ENCODE measurements at regions not wholly inside any gene's neighbourhood (a gene's known extent, or its start where the extent isn't known, plus 50 kb on each side); places are given as distances from the start of the nearest gene placed in this dataset.

DNA sequence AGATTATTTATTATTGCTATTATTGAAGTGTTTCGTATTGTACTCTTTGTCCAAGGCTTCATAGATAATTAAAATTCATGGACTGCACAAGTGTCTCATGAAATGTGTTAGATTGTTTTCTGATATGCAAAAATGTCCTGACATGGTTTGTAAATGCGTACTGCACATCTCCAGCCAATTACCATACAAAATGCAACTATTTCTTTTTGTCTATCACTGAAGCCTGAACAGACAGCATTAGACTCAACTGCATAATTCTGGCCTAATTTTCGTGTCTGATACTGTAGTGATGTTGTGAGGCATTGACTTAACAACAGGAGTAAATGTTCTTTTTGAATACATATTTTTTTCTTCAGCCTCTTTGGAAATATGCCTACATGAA lies 498.2 kb upstream of the CD180 start:
- H3K4me1 Mint-ChIP-seq: no peaks in the 10 kb centered on the region
- no peak overlapping the region for H3K27ac Mint-ChIP-seq
- DNase-seq (no peak), ATAC-seq (ENCODE audit: low read depth) (no peak)
- intact Hi-C loops (cut with micrococcal nuclease): no loop called here
- no peaks in the 10 kb centered on the region for H3K36me3 Mint-ChIP-seq (ENCODE audit: low read depth)
- H3K27me3 Mint-ChIP-seq: peaks cover 2% of the 10 kb centered on the region
- H3K4me3 Mint-ChIP-seq: no peak overlapping the region
- TF ChIP-seq, protein P1, sequence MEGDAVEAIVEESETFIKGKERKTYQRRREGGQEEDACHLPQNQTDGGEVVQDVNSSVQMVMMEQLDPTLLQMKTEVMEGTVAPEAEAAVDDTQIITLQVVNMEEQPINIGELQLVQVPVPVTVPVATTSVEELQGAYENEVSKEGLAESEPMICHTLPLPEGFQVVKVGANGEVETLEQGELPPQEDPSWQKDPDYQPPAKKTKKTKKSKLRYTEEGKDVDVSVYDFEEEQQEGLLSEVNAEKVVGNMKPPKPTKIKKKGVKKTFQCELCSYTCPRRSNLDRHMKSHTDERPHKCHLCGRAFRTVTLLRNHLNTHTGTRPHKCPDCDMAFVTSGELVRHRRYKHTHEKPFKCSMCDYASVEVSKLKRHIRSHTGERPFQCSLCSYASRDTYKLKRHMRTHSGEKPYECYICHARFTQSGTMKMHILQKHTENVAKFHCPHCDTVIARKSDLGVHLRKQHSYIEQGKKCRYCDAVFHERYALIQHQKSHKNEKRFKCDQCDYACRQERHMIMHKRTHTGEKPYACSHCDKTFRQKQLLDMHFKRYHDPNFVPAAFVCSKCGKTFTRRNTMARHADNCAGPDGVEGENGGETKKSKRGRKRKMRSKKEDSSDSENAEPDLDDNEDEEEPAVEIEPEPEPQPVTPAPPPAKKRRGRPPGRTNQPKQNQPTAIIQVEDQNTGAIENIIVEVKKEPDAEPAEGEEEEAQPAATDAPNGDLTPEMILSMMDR (IDR thresholded peaks at IDR 0.05): no peak
- H3K9me3 Mint-ChIP-seq: no peaks in the 10 kb centered on the region
- CTCF ChIA-PET: no interaction called here
- POLR2A ChIA-PET: no interaction called here

DNA sequence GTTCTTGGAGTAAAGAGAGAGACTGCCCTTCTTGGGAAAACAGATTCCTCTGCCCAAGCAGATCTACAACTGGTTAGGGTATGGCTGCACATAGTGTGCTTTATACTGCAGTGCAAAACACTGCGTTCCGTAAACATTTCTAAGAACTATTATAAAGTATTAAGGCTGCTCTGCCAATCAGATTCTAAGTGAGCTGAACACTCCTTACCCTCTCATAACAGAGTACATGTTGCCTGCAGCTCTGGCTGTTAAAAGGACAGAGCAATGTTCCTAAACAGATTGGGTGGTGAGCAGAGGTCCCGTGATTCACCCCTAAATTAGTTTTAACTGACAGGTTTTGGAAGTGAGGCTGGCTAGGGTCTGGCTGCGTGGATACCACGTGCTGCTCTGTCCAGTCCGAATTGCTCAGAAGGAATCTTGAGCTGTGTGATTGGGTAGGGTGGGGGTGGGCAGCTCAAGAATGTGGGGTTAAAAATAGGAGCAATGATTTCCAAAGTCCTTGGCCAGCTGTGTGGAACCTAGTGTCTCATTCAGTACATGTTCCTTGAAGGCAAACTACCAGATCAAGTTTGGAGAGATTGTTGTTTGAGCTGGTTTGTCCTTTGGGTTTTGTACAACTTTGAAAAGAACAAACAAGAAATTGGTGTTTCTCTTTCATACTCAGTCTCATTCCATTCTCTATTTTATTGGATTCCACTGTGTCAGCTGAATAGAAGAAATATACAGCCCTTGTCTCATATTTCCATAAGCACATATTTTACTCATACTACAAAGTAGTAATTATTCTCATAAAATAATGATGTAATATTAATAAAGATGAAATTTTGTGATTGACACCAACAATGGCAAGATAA lies 497.6 kb upstream of the CD180 start:
- intact Hi-C loops (cut with micrococcal nuclease): no loop called here
- Mint-ChIP-seq H3K36me3 (ENCODE audit: low read depth) (no peaks in the 10 kb centered on the region), H3K9me3 (no peaks in the 10 kb centered on the region), H3K4me1 (no peaks in the 10 kb centered on the region), H3K27me3 (peaks cover 2% of the 10 kb centered on the region), H3K4me3 (no peak overlapping the region), H3K27ac (no peak overlapping the region)
- TF ChIP-seq, protein P1 (IDR thresholded peaks at IDR 0.05): no peak
- CTCF ChIA-PET: no interaction called here
- ATAC-seq (ENCODE audit: low read depth): no peak
- DNase-seq: no peak
- POLR2A ChIA-PET: no interaction called here

DNA sequence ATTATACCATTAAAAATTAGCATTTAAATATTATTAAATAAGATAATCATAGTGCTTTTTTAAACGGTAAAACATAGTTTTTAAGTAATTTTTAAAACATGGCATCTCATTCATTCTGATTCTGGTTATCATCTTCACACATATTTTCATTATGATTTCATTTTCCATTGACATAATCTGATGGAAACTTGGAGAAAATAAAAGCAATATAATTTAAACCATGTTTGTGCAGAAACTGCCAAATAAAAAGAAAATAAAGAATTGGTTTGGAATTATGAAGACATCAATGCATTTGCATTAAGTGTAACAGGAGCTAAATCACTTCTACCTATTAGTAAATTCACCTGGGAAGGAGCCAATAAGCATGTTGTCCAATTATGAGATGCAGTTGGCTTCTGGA lies 490.1 kb upstream of the CD180 start:
- DNase-seq (no peak), ATAC-seq (ENCODE audit: low read depth) (no peak)
- H3K27ac Mint-ChIP-seq: no peak overlapping the region
- ChIA-PET POLR2A (no interaction called here), CTCF (no interaction called here)
- intact Hi-C loops (cut with micrococcal nuclease): no loop called here
- TF ChIP-seq, protein P1 (IDR thresholded peaks at IDR 0.05): no peak
- H3K4me3 Mint-ChIP-seq: no peak overlapping the region
- peaks cover 3% of the 10 kb centered on the region for H3K27me3 Mint-ChIP-seq
- no peaks in the 10 kb centered on the region for H3K4me1 Mint-ChIP-seq
- no peaks in the 10 kb centered on the region for H3K9me3 Mint-ChIP-seq
- no peaks in the 10 kb centered on the region for H3K36me3 Mint-ChIP-seq (ENCODE audit: low read depth)

DNA sequence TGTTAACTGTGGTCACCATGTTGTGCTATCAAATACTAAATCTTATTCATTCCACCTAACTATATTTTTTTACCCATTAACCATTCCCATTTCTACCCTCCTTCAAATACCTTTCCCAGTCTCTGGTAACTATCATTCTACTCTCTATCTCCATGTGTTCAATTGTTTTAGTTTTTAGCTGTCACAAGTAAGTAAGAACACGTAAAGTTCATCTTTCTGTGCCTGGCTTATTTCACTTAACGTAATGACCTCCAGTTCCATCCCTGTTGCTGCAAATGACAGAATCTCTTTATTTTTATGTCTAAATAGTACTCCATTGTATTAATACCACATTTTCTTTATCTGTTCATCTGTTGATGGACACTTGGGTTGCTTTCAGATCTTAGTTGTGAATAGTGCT lies 485.1 kb upstream of the CD180 start:
- TF ChIP-seq, protein P1 (IDR thresholded peaks at IDR 0.05): no peak
- DNase-seq (no peak), ATAC-seq (ENCODE audit: low read depth) (no peak)
- ChIA-PET CTCF (no interaction called here), POLR2A (no interaction called here)
- Mint-ChIP-seq H3K9me3 (no peaks in the 10 kb centered on the region), H3K4me3 (no peak overlapping the region), H3K27ac (no peak overlapping the region), H3K27me3 (peaks cover 3% of the 10 kb centered on the region), H3K36me3 (ENCODE audit: low read depth) (no peaks in the 10 kb centered on the region), H3K4me1 (no peaks in the 10 kb centered on the region)
- intact Hi-C loops (cut with micrococcal nuclease): no loop called here

DNA sequence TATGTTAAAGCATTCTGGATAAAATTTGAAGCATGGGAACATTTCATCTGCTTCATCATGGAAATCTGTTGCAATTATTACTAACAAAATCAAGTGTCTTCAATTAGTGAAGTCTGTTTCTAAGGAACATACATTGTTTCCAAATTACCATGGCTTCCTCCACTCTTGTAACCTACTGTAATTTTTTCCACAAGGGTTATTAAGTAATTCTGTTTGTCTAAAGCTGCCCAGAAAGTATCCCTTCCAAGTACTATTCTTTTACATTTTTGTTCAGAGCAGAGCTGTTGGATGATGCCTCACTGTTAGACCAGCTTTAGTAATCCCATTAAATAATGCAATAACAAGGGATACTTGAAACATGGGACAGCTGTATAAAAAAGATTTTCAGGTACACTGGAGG lies 483.5 kb upstream of the CD180 start:
- no peaks in the 10 kb centered on the region for H3K27me3 Mint-ChIP-seq
- H3K36me3 Mint-ChIP-seq (ENCODE audit: low read depth): no peaks in the 10 kb centered on the region
- intact Hi-C loops (cut with micrococcal nuclease): no loop called here
- TF ChIP-seq, protein P1 (IDR thresholded peaks at IDR 0.05): no peak
- no peak for DNase-seq
- H3K4me3 Mint-ChIP-seq: no peak overlapping the region
- no peak overlapping the region for H3K27ac Mint-ChIP-seq
- H3K4me1 Mint-ChIP-seq: no peaks in the 10 kb centered on the region
- POLR2A ChIA-PET: no interaction called here
- ATAC-seq (ENCODE audit: low read depth): no peak
- CTCF ChIA-PET: no interaction called here
- no peaks in the 10 kb centered on the region for H3K9me3 Mint-ChIP-seq

Measured in activated B cell treated with CpG ODN at 0.5 μM for 24 hours (primary cell).